Liver (tissue), 3 donors: ENCODE measurements at regions not wholly inside any gene's neighbourhood (a gene's known extent, or its start where the extent isn't known, plus 50 kb on each side); places are given as distances from the start of the nearest gene placed in this dataset.

Source experiments
- EGR1 ChIP-seq, 2 donors: IDR thresholded peaks; 2 replicates each; pipeline ENCODE4 v1.6.1; 2016 to 2018; ENCODE audit warnings: antibody characterized with exemption in 2 of 2, low read depth in 2 of 2
- FOXA1 ChIP-seq: IDR thresholded peaks from 2 replicates; pipeline ENCODE4 v1.6.1; 2016; ENCODE audit warnings: antibody characterized with exemption
- HNF4A ChIP-seq, 2 donors: conservative IDR thresholded peaks; 2 replicates each; pipeline ENCODE4 v1.6.1; 2016; ENCODE audit warnings: antibody characterized with exemption in 2 of 2, mild to moderate bottlenecking in 2 of 2
- HNF4G ChIP-seq: IDR thresholded peaks from 2 replicates; pipeline ENCODE4 v1.6.1; 2016; ENCODE audit warnings: antibody characterized with exemption
- JUND ChIP-seq, 2 donors: IDR thresholded peaks; 2 replicates each; pipeline ENCODE4 v1.6.1; 2016; ENCODE audit warnings: antibody characterized with exemption in 2 of 2
- RAD21 ChIP-seq, 2 donors: IDR thresholded peaks; 2 replicates each; pipeline ENCODE4 v1.6.1; 2016; ENCODE audit warnings: antibody characterized with exemption in 2 of 2, mild to moderate bottlenecking in 2 of 2
- REST ChIP-seq: IDR thresholded peaks from 2 replicates; pipeline ENCODE4 v1.6.1; 2016; ENCODE audit warnings: antibody characterized with exemption, mild to moderate bottlenecking
- SP1 ChIP-seq: IDR thresholded peaks from 2 replicates; pipeline ENCODE4 v1.6.1; 2018; ENCODE audit warnings: antibody characterized with exemption, mild to moderate bottlenecking
- TAF1 ChIP-seq: conservative IDR thresholded peaks from 2 replicates; pipeline ENCODE4 v1.6.1; 2016; ENCODE audit warnings: antibody characterized with exemption, mild to moderate bottlenecking
- ZBTB33 ChIP-seq: IDR thresholded peaks from 2 replicates; pipeline ENCODE4 v1.6.1; 2016; ENCODE audit warnings: antibody characterized with exemption
- TF ChIP-seq, protein P1 (sequence below): fragments of 150-350 bp; IDR thresholded peaks from 2 replicates; pipeline ENCODE4 v1.5.1; 2017; ENCODE audit warnings: improper control_type of control experiment, low read depth, low read length; ENCODE audit not compliant: missing input control
- TF ChIP-seq, protein P2 (sequence below): IDR thresholded peaks from 2 replicates; pipeline ENCODE4 v1.6.1; 2016; ENCODE audit warnings: antibody characterized with exemption
- TF ChIP-seq, protein P3 (sequence below): IDR thresholded peaks from 2 replicates; pipeline ENCODE4 v1.6.1; 2016; ENCODE audit warnings: antibody characterized with exemption
- donor health status: healthy.
- donor health status: healthy.

- TF ChIP-seq TAF1 (no peak), JUND (IDR thresholded peaks at IDR 0.05) (no peak), HNF4A (conservative IDR thresholded peaks at IDR 0.05) (no peak), RAD21 (IDR thresholded peaks at IDR 0.05) (no peak), REST (no peak), ZBTB33 (no peak), SP1 (no peak), EGR1 (IDR thresholded peaks at IDR 0.05; ENCODE audit: low read depth in 2 of 2) (no peak), FOXA1 (no peak), HNF4G (no peak)
- TF ChIP-seq, protein P1, sequence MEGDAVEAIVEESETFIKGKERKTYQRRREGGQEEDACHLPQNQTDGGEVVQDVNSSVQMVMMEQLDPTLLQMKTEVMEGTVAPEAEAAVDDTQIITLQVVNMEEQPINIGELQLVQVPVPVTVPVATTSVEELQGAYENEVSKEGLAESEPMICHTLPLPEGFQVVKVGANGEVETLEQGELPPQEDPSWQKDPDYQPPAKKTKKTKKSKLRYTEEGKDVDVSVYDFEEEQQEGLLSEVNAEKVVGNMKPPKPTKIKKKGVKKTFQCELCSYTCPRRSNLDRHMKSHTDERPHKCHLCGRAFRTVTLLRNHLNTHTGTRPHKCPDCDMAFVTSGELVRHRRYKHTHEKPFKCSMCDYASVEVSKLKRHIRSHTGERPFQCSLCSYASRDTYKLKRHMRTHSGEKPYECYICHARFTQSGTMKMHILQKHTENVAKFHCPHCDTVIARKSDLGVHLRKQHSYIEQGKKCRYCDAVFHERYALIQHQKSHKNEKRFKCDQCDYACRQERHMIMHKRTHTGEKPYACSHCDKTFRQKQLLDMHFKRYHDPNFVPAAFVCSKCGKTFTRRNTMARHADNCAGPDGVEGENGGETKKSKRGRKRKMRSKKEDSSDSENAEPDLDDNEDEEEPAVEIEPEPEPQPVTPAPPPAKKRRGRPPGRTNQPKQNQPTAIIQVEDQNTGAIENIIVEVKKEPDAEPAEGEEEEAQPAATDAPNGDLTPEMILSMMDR = no peak
- TF ChIP-seq, protein P2, sequence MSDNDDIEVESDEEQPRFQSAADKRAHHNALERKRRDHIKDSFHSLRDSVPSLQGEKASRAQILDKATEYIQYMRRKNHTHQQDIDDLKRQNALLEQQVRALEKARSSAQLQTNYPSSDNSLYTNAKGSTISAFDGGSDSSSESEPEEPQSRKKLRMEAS = no peak
- TF ChIP-seq, protein P3, sequence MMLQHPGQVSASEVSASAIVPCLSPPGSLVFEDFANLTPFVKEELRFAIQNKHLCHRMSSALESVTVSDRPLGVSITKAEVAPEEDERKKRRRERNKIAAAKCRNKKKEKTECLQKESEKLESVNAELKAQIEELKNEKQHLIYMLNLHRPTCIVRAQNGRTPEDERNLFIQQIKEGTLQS = no peak
Observed at GRCh38 chrY:14373608-14374007, 150.7 kb upstream of the NLGN4Y start.
